ENCODE measurements at regions not wholly inside any gene's neighbourhood (a gene's known extent, or its start where the extent isn't known, plus 50 kb on each side); places are given as distances from the start of the nearest gene placed in this dataset.

DNA sequence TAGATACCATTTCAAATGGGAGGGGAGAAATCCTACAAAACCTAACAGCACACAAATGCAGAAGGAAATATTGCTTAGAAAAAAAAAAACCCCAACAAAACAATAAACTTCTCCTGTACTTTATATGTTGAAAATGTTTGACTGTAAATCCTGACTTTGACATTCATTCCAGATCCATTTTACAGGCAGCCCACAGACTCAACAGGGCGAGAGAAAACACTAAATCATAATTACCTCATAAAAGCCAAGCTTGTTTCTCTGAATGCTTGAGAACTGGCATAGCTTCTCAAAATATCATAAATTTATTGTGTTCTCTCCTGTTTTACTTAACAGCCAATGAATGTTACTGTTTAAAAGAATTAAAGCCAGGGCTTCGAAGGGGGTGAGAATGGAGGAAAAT, 273.2 kb downstream of the CD83 start:
- TF ChIP-seq, protein P1, sequence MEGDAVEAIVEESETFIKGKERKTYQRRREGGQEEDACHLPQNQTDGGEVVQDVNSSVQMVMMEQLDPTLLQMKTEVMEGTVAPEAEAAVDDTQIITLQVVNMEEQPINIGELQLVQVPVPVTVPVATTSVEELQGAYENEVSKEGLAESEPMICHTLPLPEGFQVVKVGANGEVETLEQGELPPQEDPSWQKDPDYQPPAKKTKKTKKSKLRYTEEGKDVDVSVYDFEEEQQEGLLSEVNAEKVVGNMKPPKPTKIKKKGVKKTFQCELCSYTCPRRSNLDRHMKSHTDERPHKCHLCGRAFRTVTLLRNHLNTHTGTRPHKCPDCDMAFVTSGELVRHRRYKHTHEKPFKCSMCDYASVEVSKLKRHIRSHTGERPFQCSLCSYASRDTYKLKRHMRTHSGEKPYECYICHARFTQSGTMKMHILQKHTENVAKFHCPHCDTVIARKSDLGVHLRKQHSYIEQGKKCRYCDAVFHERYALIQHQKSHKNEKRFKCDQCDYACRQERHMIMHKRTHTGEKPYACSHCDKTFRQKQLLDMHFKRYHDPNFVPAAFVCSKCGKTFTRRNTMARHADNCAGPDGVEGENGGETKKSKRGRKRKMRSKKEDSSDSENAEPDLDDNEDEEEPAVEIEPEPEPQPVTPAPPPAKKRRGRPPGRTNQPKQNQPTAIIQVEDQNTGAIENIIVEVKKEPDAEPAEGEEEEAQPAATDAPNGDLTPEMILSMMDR (IDR thresholded peaks at IDR 0.05; ENCODE audit: poor library complexity, severe bottlenecking): no peak
- TF ChIP-seq POLR2AphosphoS5 (IDR thresholded peaks at IDR 0.05) (no peak), EZH2 (IDR thresholded peaks at IDR 0.05; ENCODE audit: borderline replicate concordance, insufficient read depth, low read length, poor library complexity, severe bottlenecking) (no peak), SMC3 (conservative IDR thresholded peaks at IDR 0.05; ENCODE audit: poor library complexity) (no peak)
- TF ChIP-seq, protein P2, sequence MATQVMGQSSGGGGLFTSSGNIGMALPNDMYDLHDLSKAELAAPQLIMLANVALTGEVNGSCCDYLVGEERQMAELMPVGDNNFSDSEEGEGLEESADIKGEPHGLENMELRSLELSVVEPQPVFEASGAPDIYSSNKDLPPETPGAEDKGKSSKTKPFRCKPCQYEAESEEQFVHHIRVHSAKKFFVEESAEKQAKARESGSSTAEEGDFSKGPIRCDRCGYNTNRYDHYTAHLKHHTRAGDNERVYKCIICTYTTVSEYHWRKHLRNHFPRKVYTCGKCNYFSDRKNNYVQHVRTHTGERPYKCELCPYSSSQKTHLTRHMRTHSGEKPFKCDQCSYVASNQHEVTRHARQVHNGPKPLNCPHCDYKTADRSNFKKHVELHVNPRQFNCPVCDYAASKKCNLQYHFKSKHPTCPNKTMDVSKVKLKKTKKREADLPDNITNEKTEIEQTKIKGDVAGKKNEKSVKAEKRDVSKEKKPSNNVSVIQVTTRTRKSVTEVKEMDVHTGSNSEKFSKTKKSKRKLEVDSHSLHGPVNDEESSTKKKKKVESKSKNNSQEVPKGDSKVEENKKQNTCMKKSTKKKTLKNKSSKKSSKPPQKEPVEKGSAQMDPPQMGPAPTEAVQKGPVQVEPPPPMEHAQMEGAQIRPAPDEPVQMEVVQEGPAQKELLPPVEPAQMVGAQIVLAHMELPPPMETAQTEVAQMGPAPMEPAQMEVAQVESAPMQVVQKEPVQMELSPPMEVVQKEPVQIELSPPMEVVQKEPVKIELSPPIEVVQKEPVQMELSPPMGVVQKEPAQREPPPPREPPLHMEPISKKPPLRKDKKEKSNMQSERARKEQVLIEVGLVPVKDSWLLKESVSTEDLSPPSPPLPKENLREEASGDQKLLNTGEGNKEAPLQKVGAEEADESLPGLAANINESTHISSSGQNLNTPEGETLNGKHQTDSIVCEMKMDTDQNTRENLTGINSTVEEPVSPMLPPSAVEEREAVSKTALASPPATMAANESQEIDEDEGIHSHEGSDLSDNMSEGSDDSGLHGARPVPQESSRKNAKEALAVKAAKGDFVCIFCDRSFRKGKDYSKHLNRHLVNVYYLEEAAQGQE (IDR thresholded peaks at IDR 0.05; ENCODE audit: borderline replicate concordance): no peak
